Sigmoid colon (tissue), 3 donors: ENCODE measurements at regions not wholly inside any gene's neighbourhood (a gene's known extent, or its start where the extent isn't known, plus 50 kb on each side); places are given as distances from the start of the nearest gene placed in this dataset.

Experiments used
- POLR2A ChIP-seq, 2 donors: fragments of 450-650 bp; IDR thresholded peaks; one replicate each; pipeline ENCODE4 v1.6.1; 2016; ENCODE audit warnings: antibody characterized with exemption in 2 of 2, mild to moderate bottlenecking in 2 of 2, moderate library complexity in 2 of 2
- TF ChIP-seq, protein P1 (sequence below), 4 experiments: fragments of 450-650 bp in 3 of 4; fragments of 200-600 bp in 1 of 4; IDR thresholded peaks; one replicate each; pipeline ENCODE4 v1.5.1; 2016 to 2019; ENCODE audit warnings: antibody characterized with exemption in 4 of 4, mild to moderate bottlenecking in 3 of 4, moderate library complexity in 2 of 4

DNA sequence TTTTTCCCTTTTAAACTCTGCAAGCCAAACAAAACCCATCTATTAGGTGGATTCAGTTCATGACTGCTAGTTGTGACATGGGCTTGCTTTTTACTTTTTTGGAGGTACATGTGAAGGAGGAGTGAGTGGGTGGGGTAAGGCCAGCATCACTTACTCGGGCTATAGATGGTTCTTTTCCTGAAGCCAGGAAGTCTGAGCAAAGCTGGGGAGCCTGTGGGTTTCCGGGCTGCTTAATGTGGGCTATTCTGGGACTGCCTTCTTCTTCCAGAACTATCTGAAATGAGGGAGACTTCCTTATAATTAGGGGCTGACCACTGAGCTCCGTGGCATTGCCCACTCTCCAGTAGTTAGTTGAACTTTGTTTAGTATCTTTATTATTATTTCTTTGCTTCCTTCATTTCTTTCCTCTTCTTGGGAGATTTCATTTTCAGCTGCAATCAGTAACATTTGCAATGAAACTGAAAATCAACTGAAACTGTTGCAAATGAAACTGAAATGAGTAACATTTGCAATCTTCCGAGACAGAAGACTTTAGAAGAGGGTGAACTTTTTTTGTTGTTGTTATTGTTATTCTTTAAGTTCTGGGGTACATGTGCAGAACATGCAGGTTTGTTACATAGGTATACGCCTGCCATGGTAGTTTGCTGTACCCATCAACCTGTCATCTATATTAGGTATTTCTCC is 204.9 kb downstream of the LRRC70 start:
- TF ChIP-seq, protein P1, sequence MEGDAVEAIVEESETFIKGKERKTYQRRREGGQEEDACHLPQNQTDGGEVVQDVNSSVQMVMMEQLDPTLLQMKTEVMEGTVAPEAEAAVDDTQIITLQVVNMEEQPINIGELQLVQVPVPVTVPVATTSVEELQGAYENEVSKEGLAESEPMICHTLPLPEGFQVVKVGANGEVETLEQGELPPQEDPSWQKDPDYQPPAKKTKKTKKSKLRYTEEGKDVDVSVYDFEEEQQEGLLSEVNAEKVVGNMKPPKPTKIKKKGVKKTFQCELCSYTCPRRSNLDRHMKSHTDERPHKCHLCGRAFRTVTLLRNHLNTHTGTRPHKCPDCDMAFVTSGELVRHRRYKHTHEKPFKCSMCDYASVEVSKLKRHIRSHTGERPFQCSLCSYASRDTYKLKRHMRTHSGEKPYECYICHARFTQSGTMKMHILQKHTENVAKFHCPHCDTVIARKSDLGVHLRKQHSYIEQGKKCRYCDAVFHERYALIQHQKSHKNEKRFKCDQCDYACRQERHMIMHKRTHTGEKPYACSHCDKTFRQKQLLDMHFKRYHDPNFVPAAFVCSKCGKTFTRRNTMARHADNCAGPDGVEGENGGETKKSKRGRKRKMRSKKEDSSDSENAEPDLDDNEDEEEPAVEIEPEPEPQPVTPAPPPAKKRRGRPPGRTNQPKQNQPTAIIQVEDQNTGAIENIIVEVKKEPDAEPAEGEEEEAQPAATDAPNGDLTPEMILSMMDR (IDR thresholded peaks at IDR 0.05): no peak
- no peak for TF ChIP-seq POLR2A (IDR thresholded peaks at IDR 0.05)
